H1 (cell line): ENCODE measurements at regions not wholly inside any gene's neighbourhood (a gene's known extent, or its start where the extent isn't known, plus 50 kb on each side); places are given as distances from the start of the nearest gene placed in this dataset.

Source experiments
- CHD1 ChIP-seq: IDR thresholded peaks from 2 replicates; pipeline ENCODE4 v1.6.1; 2012; ENCODE audit warnings: low read depth, low read length, improper control_type of control experiment
- SRF ChIP-seq: IDR thresholded peaks from 2 replicates; pipeline ENCODE4 v1.6.1; 2011; ENCODE audit warnings: mild to moderate bottlenecking, low read depth, low read length, moderate library complexity

DNA sequence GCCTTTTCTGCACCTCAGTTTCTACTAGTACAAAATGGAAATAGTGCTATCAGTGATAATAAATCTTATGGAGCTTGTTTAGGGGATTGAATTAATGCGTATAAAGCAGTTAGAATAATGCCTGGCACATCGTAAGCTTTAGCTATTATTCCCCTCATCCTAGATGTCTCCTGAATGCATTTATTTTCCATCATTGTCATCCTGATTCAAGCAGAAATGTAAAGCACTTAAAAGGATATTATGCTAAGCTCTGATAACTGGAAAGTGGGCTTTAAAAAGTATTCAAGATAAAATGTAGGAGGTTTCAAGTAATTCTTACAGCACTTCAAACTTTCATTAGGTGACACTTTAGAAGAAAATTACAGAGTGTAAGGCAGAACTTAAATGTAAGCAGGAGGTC is 178.7 kb downstream of the RBM46 start (continued):
- TF ChIP-seq CHD1 (no peak), SRF (no peak)
